GM18951 (cell line): ENCODE measurements at regions not wholly inside any gene's neighbourhood (a gene's known extent, or its start where the extent isn't known, plus 50 kb on each side); places are given as distances from the start of the nearest gene placed in this dataset.

ENCODE experiments used
- POLR2A ChIP-seq: IDR thresholded peaks from 4 replicates; pipeline ENCODE4 v1.6.1; 2011; ENCODE audit warnings: mild to moderate bottlenecking; ENCODE audit not compliant: insufficient read length, insufficient read depth; ENCODE audit errors: extremely low read depth
- in situ Hi-C: fragments of 300-500 bp; cut with MboI; formaldehyde crosslinking; loops from one replicate; pipeline ENCODE4 v1.12.0; 2022; ENCODE audit warnings: low sequenced_read_pairs, mixed read lengths, inconsistent platforms; ENCODE audit not compliant: unreplicated experiment

GRCh38 chr6:137334884-137335283 is 115.7 kb upstream of the IFNGR1 start:
- TF ChIP-seq POLR2A: no peak
- in situ Hi-C loops: no loop called here

DNA sequence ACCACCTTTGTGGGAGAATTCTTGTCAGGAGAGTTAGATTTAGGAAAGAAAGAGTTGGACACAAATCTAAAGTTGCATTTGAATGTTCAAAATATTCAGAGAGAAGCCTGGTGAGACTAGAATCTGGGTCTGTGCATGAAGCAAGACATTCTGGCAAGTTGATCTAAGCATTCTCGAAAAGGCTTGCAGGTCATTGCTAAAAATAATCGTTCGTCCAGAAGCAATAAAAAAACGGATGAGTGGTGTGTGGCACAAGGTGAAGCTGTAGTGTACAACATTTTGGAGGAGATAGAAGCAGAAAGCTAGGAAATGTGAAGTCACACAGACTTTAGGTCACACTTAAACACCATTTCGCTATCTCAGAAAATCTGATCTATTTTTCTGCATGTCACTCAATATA is 114.9 kb upstream of the IFNGR1 start:
- in situ Hi-C loops: no loop called here
- no peak for TF ChIP-seq POLR2A

DNA sequence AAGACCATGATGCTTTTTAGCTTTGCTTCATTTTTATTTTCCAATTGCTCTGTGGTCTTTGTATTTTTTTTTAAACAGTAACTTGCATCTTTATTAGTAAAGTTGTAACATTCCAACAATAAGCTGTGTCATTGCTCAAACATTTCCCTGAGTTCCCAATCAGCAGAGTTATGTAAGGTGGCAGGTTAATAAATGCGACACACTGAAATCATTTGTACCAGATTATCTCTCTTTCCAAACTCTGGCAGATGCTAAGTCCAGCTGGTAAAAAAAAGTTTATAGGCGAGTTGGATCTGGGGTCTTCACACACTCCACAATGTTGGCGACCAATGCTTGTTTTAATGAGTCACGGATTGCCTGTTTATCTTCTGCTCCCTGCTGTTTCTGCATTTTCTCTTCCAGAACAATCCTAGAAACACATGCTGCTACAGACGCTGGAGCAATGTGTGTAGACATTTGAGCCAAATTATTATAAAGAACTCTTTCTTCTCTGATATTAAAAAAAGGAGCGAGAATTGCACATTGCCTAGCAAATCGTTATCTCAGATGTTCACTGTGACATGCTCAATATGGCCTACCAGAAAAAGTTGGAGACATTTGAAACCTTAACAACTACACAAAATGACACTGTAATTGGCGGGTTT is 113.6 kb upstream of the IFNGR1 start:
- in situ Hi-C loops: no loop called here
- TF ChIP-seq POLR2A: no peak

- in situ Hi-C loops: loop anchor here (10.0 kb wide), 1 partner anchor 681 kb away; no protein-coding TSS in a partner anchor
- no peak for TF ChIP-seq POLR2A
Measured at GRCh38 chr6:137323860-137324259, 104.7 kb upstream of the IFNGR1 start.

DNA sequence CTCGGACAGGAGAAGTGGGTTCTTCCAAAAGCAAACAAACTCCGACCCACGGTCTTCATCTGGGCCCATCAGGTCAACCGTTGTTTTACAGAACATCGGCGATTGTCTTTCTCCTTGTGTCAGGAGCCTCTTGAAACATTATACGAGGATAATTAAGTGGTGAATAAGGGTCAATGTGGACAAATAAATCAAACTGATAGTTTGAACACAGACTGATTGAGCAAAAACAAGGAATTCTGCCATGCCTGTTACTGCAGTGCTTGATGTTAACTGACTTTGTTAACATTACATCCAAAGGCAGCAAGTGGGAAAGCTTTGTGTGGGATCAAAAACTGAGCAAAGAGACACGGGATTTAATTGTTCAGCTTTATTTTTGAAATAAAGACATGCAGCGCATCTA is 101.1 kb upstream of the IFNGR1 start:
- in situ Hi-C loops: loop anchor here (10.0 kb wide), 1 partner anchor 685 kb away; no protein-coding TSS in a partner anchor
- no peak for TF ChIP-seq POLR2A

GRCh38 chr6:137316626-137317025 is 97.4 kb upstream of the IFNGR1 start:
- in situ Hi-C loops: loop anchor here (5.0 kb wide), 1 partner anchor 224 kb away; no protein-coding TSS in a partner anchor
- TF ChIP-seq POLR2A: no peak

DNA sequence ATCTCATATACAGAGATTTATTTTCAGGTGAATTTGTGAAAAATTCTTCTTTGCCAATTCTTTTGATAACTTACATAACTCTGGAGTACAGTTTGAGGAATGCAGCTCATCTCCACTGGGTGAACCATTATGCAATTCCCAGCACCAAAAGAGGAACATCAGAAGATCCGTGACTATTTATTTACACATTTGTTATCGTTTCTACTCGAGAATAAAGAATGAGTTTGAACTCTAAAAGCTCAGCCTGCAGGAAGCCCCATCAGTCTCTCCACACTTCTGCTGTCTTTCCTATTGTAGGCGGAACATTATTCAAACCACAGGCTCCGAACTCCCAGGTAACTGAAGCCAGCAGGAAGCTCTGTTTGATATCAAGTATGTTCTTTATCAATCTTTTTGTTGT is 95.9 kb upstream of the IFNGR1 start:
- TF ChIP-seq POLR2A: no peak

GRCh38 chr6:137313928-137314855 is 95.0 kb upstream of the IFNGR1 start:
- in situ Hi-C loops: no loop called here
- no peak for TF ChIP-seq POLR2A

More for the DNA sequence above, 95.9 kb upstream of the IFNGR1 start:
- in situ Hi-C loops: loop anchor here (5.0 kb wide), 1 partner anchor 223 kb away; no protein-coding TSS in a partner anchor

DNA sequence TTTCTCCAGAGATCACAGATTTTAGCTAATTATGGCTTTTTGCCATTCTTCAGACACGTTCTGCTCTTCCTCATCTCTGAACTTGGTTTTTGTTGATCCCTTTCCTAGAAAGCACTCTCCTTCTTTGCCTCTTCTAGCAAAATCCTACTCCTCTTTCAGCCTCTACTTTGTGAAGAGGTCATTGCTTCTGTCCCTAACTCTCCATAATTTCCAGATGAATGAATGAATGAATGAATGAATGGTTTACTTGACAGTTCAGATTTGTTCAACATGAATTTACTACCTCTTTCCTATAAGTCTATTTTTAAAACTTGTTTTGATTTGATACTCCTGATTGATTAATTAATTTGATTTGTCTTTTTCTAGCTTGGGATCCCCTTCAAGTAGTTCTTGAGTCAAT is 94.0 kb upstream of the IFNGR1 start:
- no peak for TF ChIP-seq POLR2A
- in situ Hi-C loops: no loop called here

DNA sequence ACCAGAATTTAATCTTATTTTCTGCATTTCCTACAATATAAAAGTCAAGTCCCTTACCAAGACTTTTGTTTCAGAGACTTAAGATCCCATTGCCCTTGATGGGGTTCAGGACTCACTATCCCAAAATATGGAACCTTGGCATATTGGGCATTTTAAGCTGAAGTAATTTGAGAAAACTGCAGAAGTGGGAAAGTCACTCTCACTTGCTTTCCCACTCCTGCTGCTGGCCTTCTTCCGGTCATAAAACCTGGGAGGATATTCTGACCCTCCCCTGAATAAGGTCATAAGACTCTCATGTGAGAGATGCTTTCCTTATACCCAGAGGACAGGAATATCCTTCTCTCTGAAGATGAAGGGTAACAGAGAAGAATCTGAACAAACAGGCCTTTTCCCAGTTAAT is 92.8 kb upstream of the IFNGR1 start:
- in situ Hi-C loops: no loop called here
- TF ChIP-seq POLR2A: no peak

GRCh38 chr6:137309078-137309762 is 90.0 kb upstream of the IFNGR1 start:
- TF ChIP-seq POLR2A: no peak
- in situ Hi-C loops: no loop called here

- no peak for TF ChIP-seq POLR2A
- in situ Hi-C loops: no loop called here
Measured at GRCh38 chr6:137307163-137307854, 88.1 kb upstream of the IFNGR1 start.

- in situ Hi-C loops: no loop called here
Measured at GRCh38 chr6:137305691-137306090, 86.5 kb upstream of the IFNGR1 start.

More at GRCh38 chr6:137305691-137306090, 86.5 kb upstream of the IFNGR1 start:
- no peak for TF ChIP-seq POLR2A
